DND-41 (cell line): ENCODE measurements at regions not wholly inside any gene's neighbourhood (a gene's known extent, or its start where the extent isn't known, plus 50 kb on each side); places are given as distances from the start of the nearest gene placed in this dataset.

Experiments used
- ATAC-seq: fragments of 200-7000 bp; cut with Tn5 transposase; 3 replicates; pipeline ENCODE4 v1.9.1; 2021; ENCODE audit warnings: low read depth; ENCODE audit not compliant: insufficient read depth
- DNase-seq: peaks from one replicate; pipeline ENCODE4 v3.0.0-alpha.2; 2020
- H2AFZ ChIP-seq: 2 replicates; pipeline ENCODE4 v1.6.0; 2012; ENCODE audit warnings: low read depth, low read length
- H3K27ac ChIP-seq: 2 replicates; pipeline ENCODE4 v1.5.1; 2012; ENCODE audit warnings: low read length, inconsistent platforms
- H3K27me3 ChIP-seq: fragments of 200-600 bp; sonication (generic); 2 replicates; pipeline ENCODE4 v1.6.0; 2012; ENCODE audit warnings: low read length, mild to moderate bottlenecking, inconsistent platforms; ENCODE audit not compliant: insufficient read depth, poor library complexity
- H3K36me3 ChIP-seq: 2 replicates; pipeline ENCODE4 v1.5.1; 2012; ENCODE audit warnings: low read length, inconsistent platforms; ENCODE audit not compliant: insufficient read depth
- H3K4me1 ChIP-seq: 2 replicates; pipeline ENCODE4 v1.5.1; 2012; ENCODE audit warnings: mild to moderate bottlenecking, low read length; ENCODE audit not compliant: insufficient read depth
- H3K4me2 ChIP-seq: 2 replicates; pipeline ENCODE4 v1.6.0; 2012; ENCODE audit warnings: mild to moderate bottlenecking, moderate library complexity, low read length, inconsistent platforms; ENCODE audit not compliant: insufficient read depth
- H3K4me3 ChIP-seq, 2 experiments: fragments of 200-600 bp in 1 of 2; shearing (Covaris generic) in 1 of 2; 2 replicates each; pipeline ENCODE4 v1.5.1; 2012 to 2016; ENCODE audit warnings: inconsistent platforms in 2 of 2, low read length in 2 of 2, mild to moderate bottlenecking in 2 of 2, low read depth in 1 of 2, moderate library complexity in 1 of 2
- H3K79me2 ChIP-seq: 2 replicates; pipeline ENCODE4 v1.6.0; 2012; ENCODE audit warnings: low read length, inconsistent platforms; ENCODE audit not compliant: insufficient read depth
- H3K9ac ChIP-seq: 2 replicates; pipeline ENCODE4 v1.6.0; 2012; ENCODE audit warnings: low read depth, mild to moderate bottlenecking, inconsistent platforms, low read length, moderate library complexity
- H3K9me3 ChIP-seq: 2 replicates; pipeline ENCODE4 v1.5.1; 2012; ENCODE audit warnings: low read length, moderate library complexity, mild to moderate bottlenecking, inconsistent platforms; ENCODE audit not compliant: insufficient read depth, severe bottlenecking
- H4K20me1 ChIP-seq: 2 replicates; pipeline ENCODE4 v1.6.0; 2012; ENCODE audit warnings: low read length; ENCODE audit not compliant: insufficient read depth
- EZH2 ChIP-seq: IDR thresholded peaks from 3 replicates; pipeline ENCODE4 v1.6.1; 2012; ENCODE audit warnings: borderline replicate concordance, low read depth, mild to moderate bottlenecking, moderate library complexity, low read length, inconsistent platforms; ENCODE audit not compliant: severe bottlenecking
- TF ChIP-seq, protein P1 (sequence below): IDR thresholded peaks from 2 replicates; pipeline ENCODE4 v1.5.1; 2012; ENCODE audit warnings: borderline replicate concordance, low read length, moderate library complexity, mild to moderate bottlenecking; ENCODE audit not compliant: poor library complexity, severe bottlenecking; ENCODE audit errors: extremely low read depth

DNA sequence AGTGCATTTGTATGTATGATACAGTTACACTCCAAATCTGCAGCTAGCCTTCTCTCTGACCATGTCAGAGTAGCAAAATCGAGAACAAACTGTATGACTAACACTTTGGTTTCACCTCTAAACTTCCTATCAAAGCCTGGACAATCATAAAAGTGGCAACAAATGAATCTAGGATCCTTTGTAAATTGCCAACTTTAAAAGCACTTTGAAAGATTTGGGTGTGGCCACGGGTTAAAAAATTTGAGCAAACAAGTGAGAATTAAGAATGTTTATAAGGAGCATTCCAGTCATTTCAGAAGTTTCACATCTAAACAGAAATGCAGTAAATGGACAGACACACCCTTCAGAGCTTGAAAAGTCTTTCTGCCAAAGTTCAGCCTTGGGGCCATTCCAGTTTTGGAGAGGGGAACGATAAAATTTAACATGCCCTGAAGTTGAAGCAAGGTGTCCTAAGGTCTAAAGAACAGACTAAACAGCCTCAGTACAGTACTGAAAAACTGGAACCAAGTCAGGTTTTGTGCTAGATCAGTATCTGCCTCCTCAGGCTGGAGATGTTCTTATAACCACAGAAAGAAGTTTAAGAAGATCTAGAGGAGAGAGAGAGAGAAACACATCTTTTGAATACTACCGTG is 181.9 kb upstream of the BDNF start:
- TF ChIP-seq EZH2 = no peak
- TF ChIP-seq, protein P1, sequence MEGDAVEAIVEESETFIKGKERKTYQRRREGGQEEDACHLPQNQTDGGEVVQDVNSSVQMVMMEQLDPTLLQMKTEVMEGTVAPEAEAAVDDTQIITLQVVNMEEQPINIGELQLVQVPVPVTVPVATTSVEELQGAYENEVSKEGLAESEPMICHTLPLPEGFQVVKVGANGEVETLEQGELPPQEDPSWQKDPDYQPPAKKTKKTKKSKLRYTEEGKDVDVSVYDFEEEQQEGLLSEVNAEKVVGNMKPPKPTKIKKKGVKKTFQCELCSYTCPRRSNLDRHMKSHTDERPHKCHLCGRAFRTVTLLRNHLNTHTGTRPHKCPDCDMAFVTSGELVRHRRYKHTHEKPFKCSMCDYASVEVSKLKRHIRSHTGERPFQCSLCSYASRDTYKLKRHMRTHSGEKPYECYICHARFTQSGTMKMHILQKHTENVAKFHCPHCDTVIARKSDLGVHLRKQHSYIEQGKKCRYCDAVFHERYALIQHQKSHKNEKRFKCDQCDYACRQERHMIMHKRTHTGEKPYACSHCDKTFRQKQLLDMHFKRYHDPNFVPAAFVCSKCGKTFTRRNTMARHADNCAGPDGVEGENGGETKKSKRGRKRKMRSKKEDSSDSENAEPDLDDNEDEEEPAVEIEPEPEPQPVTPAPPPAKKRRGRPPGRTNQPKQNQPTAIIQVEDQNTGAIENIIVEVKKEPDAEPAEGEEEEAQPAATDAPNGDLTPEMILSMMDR = no peak
- no peak overlapping the region for H3K9ac ChIP-seq
- H3K9me3 ChIP-seq = no peaks in the 10 kb centered on the region
- no peaks in the 10 kb centered on the region for H4K20me1 ChIP-seq
- no peak overlapping the region for H3K4me2 ChIP-seq
- DNase-seq (no peak), ATAC-seq (no peak)
- no peak overlapping the region for H3K4me3 ChIP-seq
- no peaks in the 10 kb centered on the region for H3K79me2 ChIP-seq
- no peak overlapping the region for H3K27ac ChIP-seq
- no peaks in the 10 kb centered on the region for H3K36me3 ChIP-seq
- H2AFZ ChIP-seq = no peak overlapping the region
- H3K4me1 ChIP-seq = no peaks in the 10 kb centered on the region
- H3K27me3 ChIP-seq = no peaks in the 10 kb centered on the region

DNA sequence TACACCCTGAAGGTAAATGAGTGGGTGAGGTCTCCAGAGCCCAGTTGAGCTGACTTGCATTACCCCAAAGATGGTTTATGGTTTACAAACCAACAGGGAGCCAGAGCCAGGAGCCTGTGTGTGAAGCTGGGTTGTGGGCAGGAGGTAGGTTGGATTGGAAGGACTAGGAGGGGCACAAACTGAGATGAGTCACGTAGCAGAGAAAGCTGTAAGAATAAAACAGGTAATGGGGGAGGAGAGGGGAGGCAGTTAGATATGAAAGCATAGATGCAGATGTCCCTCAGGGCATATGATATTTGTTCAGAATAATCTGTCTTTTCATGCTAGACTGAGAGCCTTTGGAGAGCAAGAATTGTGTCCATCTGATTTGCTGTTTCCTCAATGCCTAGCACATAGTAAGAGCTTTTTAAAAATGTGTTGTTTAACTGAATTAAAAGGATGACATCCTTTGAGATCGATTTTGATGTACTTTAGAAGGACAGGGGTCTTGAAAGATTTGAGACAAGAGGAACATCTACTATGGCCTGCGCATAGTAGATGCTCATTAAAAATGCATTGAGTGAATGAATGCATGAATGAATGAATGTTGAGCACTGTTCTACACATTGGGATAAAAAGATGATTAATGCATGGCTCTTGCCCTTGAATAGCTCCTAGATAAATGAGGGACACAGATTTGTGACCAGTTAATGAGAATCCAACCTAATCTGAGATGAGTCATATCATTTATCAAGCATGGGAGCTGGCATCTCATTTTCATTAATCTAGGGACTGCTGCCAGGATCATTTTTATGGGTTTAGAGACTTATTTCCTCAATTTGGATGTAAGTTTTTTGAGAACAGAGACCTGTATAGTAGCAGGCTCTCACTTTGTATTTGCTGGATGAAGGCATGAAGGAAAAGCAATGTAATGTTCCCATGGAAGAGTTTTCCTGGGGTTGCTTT is 175.8 kb upstream of the BDNF start:
- no peak for TF ChIP-seq EZH2
- TF ChIP-seq, protein P1 = no peak
- ATAC-seq = no peak
- Histone ChIP-seq H3K9ac (no peak overlapping the region), H3K4me1 (no peaks in the 10 kb centered on the region), H3K9me3 (no peaks in the 10 kb centered on the region), H3K4me3 (no peak overlapping the region), H3K4me2 (no peak overlapping the region), H3K27me3 (peaks cover 2% of the 10 kb centered on the region), H3K36me3 (no peaks in the 10 kb centered on the region), H2AFZ (no peak overlapping the region), H3K27ac (no peak overlapping the region), H4K20me1 (no peaks in the 10 kb centered on the region), H3K79me2 (no peaks in the 10 kb centered on the region)
- DNase-seq = no peak

DNA sequence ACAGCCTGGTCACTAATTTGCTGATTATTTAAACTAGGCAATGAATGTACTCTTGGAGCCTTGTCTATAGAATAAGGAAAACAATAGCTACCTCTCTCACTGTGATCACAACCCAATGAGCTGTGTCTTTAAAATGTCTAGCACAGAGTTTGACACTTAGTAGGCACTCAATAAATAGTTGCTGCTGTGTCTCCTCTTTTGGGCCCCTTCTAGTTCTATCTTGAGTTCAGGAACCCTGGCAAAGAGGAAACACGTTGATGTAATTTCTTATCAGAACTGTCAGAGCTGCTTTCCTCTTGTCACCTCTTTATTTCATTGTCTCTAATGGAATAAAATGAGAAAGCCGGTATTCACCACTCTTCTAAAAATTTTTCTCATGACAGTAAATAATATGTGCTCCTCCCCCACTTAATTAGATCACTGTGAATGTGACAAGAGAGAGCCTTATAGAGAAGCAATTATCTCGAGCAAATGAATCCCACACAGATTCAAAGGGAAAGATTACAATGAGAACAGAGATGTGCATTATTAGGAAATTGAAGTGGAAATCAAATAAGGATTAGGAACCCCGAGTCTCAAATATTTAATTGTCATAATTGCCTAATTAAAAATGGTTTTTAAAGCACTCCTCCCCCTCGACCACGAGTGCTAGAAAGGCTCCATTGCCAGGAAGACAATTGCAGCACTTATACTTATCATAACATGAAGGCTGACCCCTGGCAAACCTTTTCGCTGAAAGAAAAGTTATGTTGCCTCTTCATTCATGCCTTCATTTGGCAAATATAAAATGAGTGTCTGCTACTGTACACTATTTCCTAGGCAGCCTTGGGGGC is 175.0 kb upstream of the BDNF start:
- DNase-seq (no peak), ATAC-seq (no peak)
- no peak overlapping the region for H3K4me3 ChIP-seq
- no peak overlapping the region for H3K27ac ChIP-seq
- H3K9ac ChIP-seq = no peak overlapping the region
- H3K9me3 ChIP-seq = no peaks in the 10 kb centered on the region
- H3K36me3 ChIP-seq = no peaks in the 10 kb centered on the region
- H3K4me2 ChIP-seq = no peak overlapping the region
- no peaks in the 10 kb centered on the region for H3K4me1 ChIP-seq
- no peak for TF ChIP-seq EZH2
- TF ChIP-seq, protein P1 = no peak
- peaks cover 2% of the 10 kb centered on the region for H3K27me3 ChIP-seq
- no peaks in the 10 kb centered on the region for H3K79me2 ChIP-seq
- no peaks in the 10 kb centered on the region for H4K20me1 ChIP-seq
- no peak overlapping the region for H2AFZ ChIP-seq
